ENCODE measurements at regions not wholly inside any gene's neighbourhood (a gene's known extent, or its start where the extent isn't known, plus 50 kb on each side); places are given as distances from the start of the nearest gene placed in this dataset.

DNA sequence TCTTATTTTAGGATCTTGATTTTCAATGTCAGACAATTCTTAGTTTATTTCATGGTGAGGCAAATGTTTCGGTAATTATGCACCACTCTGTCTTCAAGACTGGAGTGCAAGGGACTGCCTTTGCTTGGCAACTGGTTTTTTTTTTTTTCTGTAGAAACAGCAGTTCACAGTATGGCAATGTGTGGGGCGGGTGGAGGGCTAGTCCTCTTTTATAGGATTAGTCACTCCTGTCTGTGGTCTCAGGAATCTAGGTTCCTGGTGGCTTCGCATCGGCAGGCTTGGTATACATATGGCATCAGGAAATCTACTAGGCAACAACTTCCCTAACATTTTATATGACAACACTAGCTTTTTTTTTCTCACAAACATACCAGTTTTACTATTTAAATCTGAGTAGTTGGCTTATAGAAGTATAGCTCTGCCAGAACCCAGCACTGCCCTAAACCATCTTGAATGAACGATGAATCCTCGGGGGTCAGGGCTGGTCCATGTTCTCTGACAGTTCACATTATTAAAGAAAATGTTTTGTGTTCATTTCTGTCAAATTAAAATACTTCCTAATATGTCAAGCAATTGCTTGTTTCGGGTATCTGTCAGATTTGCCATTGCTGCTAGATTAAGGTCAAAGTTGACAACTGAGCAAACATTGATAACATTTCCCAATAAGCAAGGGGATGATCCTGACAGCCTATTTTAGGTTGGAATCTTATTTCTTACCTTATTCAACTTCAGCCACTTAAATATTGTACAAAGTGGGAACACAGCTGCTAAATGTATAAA, 289.7 kb upstream of the VSTM2A start:
- TF ChIP-seq, protein P1, sequence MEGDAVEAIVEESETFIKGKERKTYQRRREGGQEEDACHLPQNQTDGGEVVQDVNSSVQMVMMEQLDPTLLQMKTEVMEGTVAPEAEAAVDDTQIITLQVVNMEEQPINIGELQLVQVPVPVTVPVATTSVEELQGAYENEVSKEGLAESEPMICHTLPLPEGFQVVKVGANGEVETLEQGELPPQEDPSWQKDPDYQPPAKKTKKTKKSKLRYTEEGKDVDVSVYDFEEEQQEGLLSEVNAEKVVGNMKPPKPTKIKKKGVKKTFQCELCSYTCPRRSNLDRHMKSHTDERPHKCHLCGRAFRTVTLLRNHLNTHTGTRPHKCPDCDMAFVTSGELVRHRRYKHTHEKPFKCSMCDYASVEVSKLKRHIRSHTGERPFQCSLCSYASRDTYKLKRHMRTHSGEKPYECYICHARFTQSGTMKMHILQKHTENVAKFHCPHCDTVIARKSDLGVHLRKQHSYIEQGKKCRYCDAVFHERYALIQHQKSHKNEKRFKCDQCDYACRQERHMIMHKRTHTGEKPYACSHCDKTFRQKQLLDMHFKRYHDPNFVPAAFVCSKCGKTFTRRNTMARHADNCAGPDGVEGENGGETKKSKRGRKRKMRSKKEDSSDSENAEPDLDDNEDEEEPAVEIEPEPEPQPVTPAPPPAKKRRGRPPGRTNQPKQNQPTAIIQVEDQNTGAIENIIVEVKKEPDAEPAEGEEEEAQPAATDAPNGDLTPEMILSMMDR (IDR thresholded peaks at IDR 0.05; ENCODE audit: low read length): no peak
- no peak for TF ChIP-seq EZH2 (IDR thresholded peaks at IDR 0.05; ENCODE audit: borderline replicate concordance, low read length)
